Vagina (tissue), 2 donors: ENCODE measurements at regions not wholly inside any gene's neighbourhood (a gene's known extent, or its start where the extent isn't known, plus 50 kb on each side); places are given as distances from the start of the nearest gene placed in this dataset.

ENCODE experiments used
- POLR2AphosphoS5 ChIP-seq, 2 donors: sonication (generic); formaldehyde crosslinking; IDR thresholded peaks; one replicate each; pipeline ENCODE4 v1.9.0; 2017; ENCODE audit warnings: antibody characterized with exemption in 2 of 2, mild to moderate bottlenecking in 2 of 2, low read depth in 1 of 2; ENCODE audit not compliant: insufficient read depth in 1 of 2
- TF ChIP-seq, protein P1 (sequence below), 3 experiments: fragments of 450-650 bp in 2 of 3; fragments of 200-600 bp in 1 of 3; sonication (generic) in 1 of 3; IDR thresholded peaks; one replicate each; pipeline ENCODE4 v1.5.1; 2017 to 2019; ENCODE audit warnings: antibody characterized with exemption in 3 of 3, mild to moderate bottlenecking in 2 of 3, moderate library complexity in 2 of 3

DNA sequence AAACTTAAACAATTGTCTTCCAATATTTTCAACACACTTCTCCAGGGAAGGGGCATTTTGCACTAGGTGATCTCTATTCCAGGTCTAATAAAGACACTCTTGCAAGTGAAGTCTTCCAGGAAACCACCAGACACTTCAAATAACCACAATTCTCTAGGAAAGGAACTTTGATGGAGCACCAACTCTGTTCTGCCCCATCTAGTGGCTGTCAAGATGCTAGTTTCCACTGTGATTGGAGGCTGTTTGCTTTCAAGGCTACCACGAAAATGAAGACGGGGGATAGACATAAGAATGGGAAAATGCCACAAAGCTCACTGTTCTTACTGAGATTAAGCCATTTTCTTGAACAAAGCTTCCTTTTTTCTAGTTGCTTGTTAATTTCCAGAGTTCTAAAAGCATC lies 100.6 kb upstream of the F9 start:
- TF ChIP-seq, protein P1, sequence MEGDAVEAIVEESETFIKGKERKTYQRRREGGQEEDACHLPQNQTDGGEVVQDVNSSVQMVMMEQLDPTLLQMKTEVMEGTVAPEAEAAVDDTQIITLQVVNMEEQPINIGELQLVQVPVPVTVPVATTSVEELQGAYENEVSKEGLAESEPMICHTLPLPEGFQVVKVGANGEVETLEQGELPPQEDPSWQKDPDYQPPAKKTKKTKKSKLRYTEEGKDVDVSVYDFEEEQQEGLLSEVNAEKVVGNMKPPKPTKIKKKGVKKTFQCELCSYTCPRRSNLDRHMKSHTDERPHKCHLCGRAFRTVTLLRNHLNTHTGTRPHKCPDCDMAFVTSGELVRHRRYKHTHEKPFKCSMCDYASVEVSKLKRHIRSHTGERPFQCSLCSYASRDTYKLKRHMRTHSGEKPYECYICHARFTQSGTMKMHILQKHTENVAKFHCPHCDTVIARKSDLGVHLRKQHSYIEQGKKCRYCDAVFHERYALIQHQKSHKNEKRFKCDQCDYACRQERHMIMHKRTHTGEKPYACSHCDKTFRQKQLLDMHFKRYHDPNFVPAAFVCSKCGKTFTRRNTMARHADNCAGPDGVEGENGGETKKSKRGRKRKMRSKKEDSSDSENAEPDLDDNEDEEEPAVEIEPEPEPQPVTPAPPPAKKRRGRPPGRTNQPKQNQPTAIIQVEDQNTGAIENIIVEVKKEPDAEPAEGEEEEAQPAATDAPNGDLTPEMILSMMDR (IDR thresholded peaks at IDR 0.05) = no peak
- no peak for TF ChIP-seq POLR2AphosphoS5 (IDR thresholded peaks at IDR 0.05; ENCODE audit: insufficient read depth in 1 of 2, low read depth in 1 of 2)
